ENCODE measurements at regions not wholly inside any gene's neighbourhood (a gene's known extent, or its start where the extent isn't known, plus 50 kb on each side); places are given as distances from the start of the nearest gene placed in this dataset.
"Not testable (repeated sequence)": the region's sequence is repeated elsewhere in the genome, so short reads cannot be mapped to it uniquely, and the experiment has no call there.

GRCh38 chr5:135156715-135157404, 122.8 kb upstream of the PITX1 start:
- peaks cover 13% of the 10 kb centered on the region for H3K9me3 Mint-ChIP-seq
- H3K4me1 Mint-ChIP-seq = no peaks in the 10 kb centered on the region
- DNase-seq = no peak
- H3K27me3 Mint-ChIP-seq = peaks cover 29% of the 10 kb centered on the region
- H3K4me3 Mint-ChIP-seq = no peak overlapping the region
- no peak overlapping the region for H3K27ac Mint-ChIP-seq
- CTCF ChIA-PET = no interaction called here
- H3K36me3 Mint-ChIP-seq = no peaks in the 10 kb centered on the region

GRCh38 chr5:135156337-135156714, 122.3 kb upstream of the PITX1 start:
- H3K4me1 Mint-ChIP-seq = no peaks in the 10 kb centered on the region
- CTCF ChIA-PET = no interaction called here
- no peak overlapping the region for H3K4me3 Mint-ChIP-seq
- no peak for DNase-seq
- no peak overlapping the region for H3K27ac Mint-ChIP-seq
- no peaks in the 10 kb centered on the region for H3K36me3 Mint-ChIP-seq
- peaks cover 13% of the 10 kb centered on the region for H3K9me3 Mint-ChIP-seq
- H3K27me3 Mint-ChIP-seq = peaks cover 24% of the 10 kb centered on the region

- Mint-ChIP-seq H3K4me1 (no peaks in the 10 kb centered on the region), H3K36me3 (no peaks in the 10 kb centered on the region), H3K9me3 (peaks cover 13% of the 10 kb centered on the region), H3K27me3 (peaks cover 18% of the 10 kb centered on the region), H3K4me3 (no peak overlapping the region), H3K27ac (no peak overlapping the region)
- CTCF ChIA-PET = no interaction called here
- no peak for DNase-seq
These were observed 121.7 kb upstream of the PITX1 start for GRCh38 chr5:135155616-135156214.

GRCh38 chr5:135154961-135155360, 120.9 kb upstream of the PITX1 start:
- DNase-seq = no peak
- Mint-ChIP-seq H3K4me1 (no peaks in the 10 kb centered on the region), H3K9me3 (peaks cover 13% of the 10 kb centered on the region), H3K27me3 (peaks cover 10% of the 10 kb centered on the region), H3K4me3 (no peak overlapping the region), H3K27ac (no peak overlapping the region), H3K36me3 (no peaks in the 10 kb centered on the region)
- CTCF ChIA-PET = no interaction called here

- no peaks in the 10 kb centered on the region for H3K4me1 Mint-ChIP-seq
- peaks cover 8% of the 10 kb centered on the region for H3K27me3 Mint-ChIP-seq
- no peak overlapping the region for H3K4me3 Mint-ChIP-seq
- peaks cover 9% of the 10 kb centered on the region for H3K9me3 Mint-ChIP-seq
- no peaks in the 10 kb centered on the region for H3K36me3 Mint-ChIP-seq
- DNase-seq = no peak
- H3K27ac Mint-ChIP-seq = no peak overlapping the region
- CTCF ChIA-PET = no interaction called here
These were observed 120.2 kb upstream of the PITX1 start for GRCh38 chr5:135154197-135154596.

- no peak overlapping the region for H3K27ac Mint-ChIP-seq
- no peaks in the 10 kb centered on the region for H3K36me3 Mint-ChIP-seq
- no peaks in the 10 kb centered on the region for H3K4me1 Mint-ChIP-seq
- no peak for DNase-seq
- no peak overlapping the region for H3K4me3 Mint-ChIP-seq
- H3K9me3 Mint-ChIP-seq = peaks cover 6% of the 10 kb centered on the region
- H3K27me3 Mint-ChIP-seq = peaks cover 8% of the 10 kb centered on the region
- CTCF ChIA-PET = no interaction called here
These were observed 119.6 kb upstream of the PITX1 start for GRCh38 chr5:135153661-135154060.

GRCh38 chr5:135153259-135153658, 119.2 kb upstream of the PITX1 start:
- Mint-ChIP-seq H3K27me3 (peaks cover 8% of the 10 kb centered on the region), H3K4me3 (no peak overlapping the region), H3K4me1 (no peaks in the 10 kb centered on the region), H3K9me3 (peaks cover 6% of the 10 kb centered on the region), H3K36me3 (no peaks in the 10 kb centered on the region), H3K27ac (no peak overlapping the region)
- DNase-seq = no peak
- CTCF ChIA-PET = no interaction called here

- DNase-seq, H3K36me3 Mint-ChIP-seq, H3K4me1 Mint-ChIP-seq, H3K27me3 Mint-ChIP-seq, H3K9me3 Mint-ChIP-seq, H3K27ac Mint-ChIP-seq, H3K4me3 Mint-ChIP-seq, CTCF ChIA-PET: not testable (repeated sequence)
These were observed 117.6 kb upstream of the PITX1 start for GRCh38 chr5:135151660-135152059.

GRCh38 chr5:135151256-135151655, 117.2 kb upstream of the PITX1 start:
- H3K36me3 Mint-ChIP-seq = no peaks in the 10 kb centered on the region
- H3K27me3 Mint-ChIP-seq = peaks cover 8% of the 10 kb centered on the region
- H3K4me1 Mint-ChIP-seq = no peaks in the 10 kb centered on the region
- no peak overlapping the region for H3K27ac Mint-ChIP-seq
- DNase-seq = no peak
- CTCF ChIA-PET = no interaction called here
- peaks cover 5% of the 10 kb centered on the region for H3K9me3 Mint-ChIP-seq
- no peak overlapping the region for H3K4me3 Mint-ChIP-seq

GRCh38 chr5:135150767-135151166, 116.7 kb upstream of the PITX1 start:
- H3K27ac Mint-ChIP-seq = no peak overlapping the region
- no peak for DNase-seq
- CTCF ChIA-PET = no interaction called here
- peaks cover 3% of the 10 kb centered on the region for H3K9me3 Mint-ChIP-seq
- H3K4me3 Mint-ChIP-seq = no peak overlapping the region
- peaks cover 5% of the 10 kb centered on the region for H3K27me3 Mint-ChIP-seq
- H3K36me3 Mint-ChIP-seq = no peaks in the 10 kb centered on the region
- H3K4me1 Mint-ChIP-seq = no peaks in the 10 kb centered on the region

GRCh38 chr5:135149956-135150723, 116.1 kb upstream of the PITX1 start:
- Mint-ChIP-seq H3K36me3 (no peaks in the 10 kb centered on the region), H3K9me3 (peaks cover 3% of the 10 kb centered on the region)
- CTCF ChIA-PET = no interaction called here

GRCh38 chr5:135149229-135149955, 115.4 kb upstream of the PITX1 start:
- no peak overlapping the region for H3K4me3 Mint-ChIP-seq
- no peak for DNase-seq
- H3K27me3 Mint-ChIP-seq = peaks cover 4% of the 10 kb centered on the region
- no peaks in the 10 kb centered on the region for H3K36me3 Mint-ChIP-seq
- H3K27ac Mint-ChIP-seq = no peak overlapping the region
- CTCF ChIA-PET = no interaction called here
- H3K4me1 Mint-ChIP-seq = no peaks in the 10 kb centered on the region
- peaks cover 3% of the 10 kb centered on the region for H3K9me3 Mint-ChIP-seq

More at GRCh38 chr5:135149956-135150723, 116.1 kb upstream of the PITX1 start:
- DNase-seq = no peak
- H3K27ac Mint-ChIP-seq = no peak overlapping the region
- H3K4me1 Mint-ChIP-seq = no peaks in the 10 kb centered on the region
- H3K27me3 Mint-ChIP-seq = peaks cover 4% of the 10 kb centered on the region
- no peak overlapping the region for H3K4me3 Mint-ChIP-seq

GRCh38 chr5:135147294-135148090, 113.5 kb upstream of the PITX1 start:
- Mint-ChIP-seq H3K36me3 (no peaks in the 10 kb centered on the region), H3K4me3 (no peak overlapping the region), H3K9me3 (peaks cover 3% of the 10 kb centered on the region), H3K27ac (no peak overlapping the region), H3K4me1 (no peaks in the 10 kb centered on the region), H3K27me3 (no peaks in the 10 kb centered on the region)
- CTCF ChIA-PET = no interaction called here
- no peak for DNase-seq

- Mint-ChIP-seq H3K27ac (no peak overlapping the region), H3K4me3 (no peak overlapping the region), H3K36me3 (no peaks in the 10 kb centered on the region), H3K9me3 (peaks cover 3% of the 10 kb centered on the region), H3K4me1 (no peaks in the 10 kb centered on the region), H3K27me3 (no peaks in the 10 kb centered on the region)
- CTCF ChIA-PET = no interaction called here
- no peak for DNase-seq
These were observed 112.0 kb upstream of the PITX1 start for GRCh38 chr5:135145985-135146384.

Data from activated naive CD4-positive, alpha-beta T cell treated with anti-CD3 and anti-CD28 coated beads, Interleukin-2, amount 10 ng/mL, durations not matched to agents 7 days and 5 days (primary cell).